Ascending aorta (tissue), 2 donors: ENCODE measurements at regions not wholly inside any gene's neighbourhood (a gene's known extent, or its start where the extent isn't known, plus 50 kb on each side); places are given as distances from the start of the nearest gene placed in this dataset.
A peak's percentile ranks its signal among the peaks of the same experiment; 100 is the strongest.

ENCODE experiments used
- DNase-seq, 2 donors: peaks; one replicate each; pipeline ENCODE4 v3.0.0-alpha.2; 2019; ENCODE audit warnings: low spot score in 2 of 2
- H3K27ac ChIP-seq, 2 donors: fragments of 200-600 bp; sonication (generic); one replicate each; pipeline ENCODE4 v1.5.1; 2016 to 2017; ENCODE audit warnings: mild to moderate bottlenecking in 1 of 2
- H3K27me3 ChIP-seq: fragments of 200-600 bp; sonication (generic); one replicate; pipeline ENCODE4 v1.5.1; 2017
- H3K36me3 ChIP-seq, 2 donors: fragments of 200-600 bp; sonication (generic); one replicate each; pipeline ENCODE4 v1.5.1; 2016
- H3K4me1 ChIP-seq, 2 donors: fragments of 200-600 bp; sonication (generic); one replicate each; pipeline ENCODE4 v1.5.1; 2016 to 2017; ENCODE audit warnings: mild to moderate bottlenecking in 1 of 2
- H3K4me3 ChIP-seq, 2 donors: fragments of 200-600 bp; sonication (generic); one replicate each; pipeline ENCODE4 v1.5.1; 2016 to 2017; ENCODE audit warnings: mild to moderate bottlenecking in 1 of 2
- H3K9me3 ChIP-seq, 2 donors: fragments of 200-600 bp; sonication (generic); one replicate each; pipeline ENCODE4 v1.5.1; 2016
- CTCF ChIP-seq, 3 experiments: fragments of 200-600 bp in 2 of 3; fragments of 450-650 bp in 1 of 3; sonication (generic) in 2 of 3; IDR thresholded peaks; one replicate each; pipeline ENCODE4 v1.5.1; 2016 to 2019; ENCODE audit warnings: antibody characterized with exemption in 3 of 3, mild to moderate bottlenecking in 1 of 3, moderate library complexity in 1 of 3
- intact Hi-C: fragments of 100-400 bp; cut with DNase I; formaldehyde crosslinking; loops from one replicate; pipeline ENCODE4 v1.15.1; 2023

- Histone ChIP-seq H3K36me3 (no peaks in the 10 kb centered on the region), H3K4me1 (no peaks in the 10 kb centered on the region), H3K4me3 (no peak overlapping the region), H3K27ac (no peak overlapping the region), H3K9me3 (peaks cover 0 to 16% of the 10 kb centered on the region in 2 donors), H3K27me3 (no peaks in the 10 kb centered on the region)
- TF ChIP-seq CTCF (IDR thresholded peaks at IDR 0.05): no peak
- peak in 1 of 2 donors; percentile 37 for DNase-seq
- intact Hi-C loops: no loop called here
Observed at GRCh38 chr22:48382197-48382596, 1445.5 kb downstream of the BRD1 start.

GRCh38 chr22:48380016-48380665, 1447.5 kb downstream of the BRD1 start:
- Histone ChIP-seq H3K27ac (no peak overlapping the region), H3K36me3 (no peaks in the 10 kb centered on the region), H3K4me3 (no peak overlapping the region), H3K27me3 (no peaks in the 10 kb centered on the region), H3K4me1 (no peaks in the 10 kb centered on the region), H3K9me3 (peaks cover 0 to 2% of the 10 kb centered on the region in 2 donors)
- TF ChIP-seq CTCF (IDR thresholded peaks at IDR 0.05): no peak
- intact Hi-C loops: no loop called here
- DNase-seq: peak in 1 of 2 donors; percentile 46

GRCh38 chr22:48379371-48379770, 1448.3 kb downstream of the BRD1 start:
- no peak overlapping the region for H3K27ac ChIP-seq
- no peaks in the 10 kb centered on the region for H3K27me3 ChIP-seq
- intact Hi-C loops: no loop called here
- no peak for TF ChIP-seq CTCF (IDR thresholded peaks at IDR 0.05)
- H3K4me1 ChIP-seq: no peaks in the 10 kb centered on the region
- H3K36me3 ChIP-seq: no peaks in the 10 kb centered on the region
- DNase-seq: no peak
- H3K4me3 ChIP-seq: no peak overlapping the region
- H3K9me3 ChIP-seq: no peaks in the 10 kb centered on the region

GRCh38 chr22:48378673-48379072, 1449.0 kb downstream of the BRD1 start:
- DNase-seq: peak in 1 of 2 donors; percentile 3
- no peak for TF ChIP-seq CTCF (IDR thresholded peaks at IDR 0.05)

GRCh38 chr22:48376936-48377712, 1450.5 kb downstream of the BRD1 start:
- H3K4me1 ChIP-seq: no peaks in the 10 kb centered on the region
- intact Hi-C loops: no loop called here
- H3K27me3 ChIP-seq: no peaks in the 10 kb centered on the region
- H3K36me3 ChIP-seq: no peaks in the 10 kb centered on the region
- DNase-seq: peak in 1 of 2 donors; percentile 30
- no peaks in the 10 kb centered on the region for H3K9me3 ChIP-seq
- no peak overlapping the region for H3K27ac ChIP-seq
- no peak for TF ChIP-seq CTCF (IDR thresholded peaks at IDR 0.05)
- H3K4me3 ChIP-seq: no peak overlapping the region

More at GRCh38 chr22:48378673-48379072, 1449.0 kb downstream of the BRD1 start:
- Histone ChIP-seq H3K36me3 (no peaks in the 10 kb centered on the region), H3K27ac (no peak overlapping the region), H3K9me3 (no peaks in the 10 kb centered on the region), H3K27me3 (no peaks in the 10 kb centered on the region), H3K4me3 (no peak overlapping the region), H3K4me1 (no peaks in the 10 kb centered on the region)
- intact Hi-C loops: no loop called here
